ENCODE measurements at regions not wholly inside any gene's neighbourhood (a gene's known extent, or its start where the extent isn't known, plus 50 kb on each side); places are given as distances from the start of the nearest gene placed in this dataset.

GRCh38 chr4:54901202-54901601 lies 224.2 kb downstream of the KDR start:
- TF ChIP-seq CTCF (IDR thresholded peaks at IDR 0.05; ENCODE audit: low read length, missing control alignments): no peak
- no peak overlapping the region for H3K4me3 ChIP-seq (replicated peaks; ENCODE audit: low read depth, low read length)
- DNase-seq (ENCODE audit: low read depth): no peak

GRCh38 chr4:54898656-54899340 lies 226.6 kb downstream of the KDR start:
- no peak for TF ChIP-seq CTCF (IDR thresholded peaks at IDR 0.05; ENCODE audit: low read length, missing control alignments)
- DNase-seq (ENCODE audit: low read depth): no peak
- H3K4me3 ChIP-seq (replicated peaks; ENCODE audit: low read depth, low read length): no peak overlapping the region

DNA sequence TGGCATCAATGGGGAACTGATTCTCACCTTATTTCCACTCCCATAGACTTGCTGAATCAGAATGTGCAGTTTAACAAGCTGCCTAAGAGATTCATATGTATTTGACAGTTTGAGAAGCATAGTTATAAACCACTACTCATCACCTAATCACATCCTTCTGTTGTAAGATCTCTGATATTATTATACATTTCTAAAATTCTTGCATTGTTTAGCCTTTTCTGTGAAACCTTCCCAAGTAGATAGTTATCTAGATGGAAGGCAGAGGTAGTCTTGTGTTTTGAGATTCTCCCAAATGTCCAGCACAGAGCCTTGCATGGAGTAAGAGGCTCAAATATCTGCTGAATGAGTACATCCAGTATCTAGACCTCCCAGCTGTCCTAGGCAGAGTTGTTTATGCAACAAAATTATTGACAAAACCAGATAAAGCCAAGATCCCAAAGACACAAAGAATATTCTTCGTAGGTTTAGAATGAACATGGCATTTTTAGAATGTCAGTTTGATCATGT lies 227.3 kb downstream of the KDR start:
- DNase-seq (ENCODE audit: low read depth): no peak
- H3K4me3 ChIP-seq (replicated peaks; ENCODE audit: low read depth, low read length): no peak overlapping the region
- no peak for TF ChIP-seq CTCF (IDR thresholded peaks at IDR 0.05; ENCODE audit: low read length, missing control alignments)

GRCh38 chr4:54897590-54897989 lies 227.8 kb downstream of the KDR start:
- no peak overlapping the region for H3K4me3 ChIP-seq (replicated peaks; ENCODE audit: low read depth, low read length)
- no peak for TF ChIP-seq CTCF (IDR thresholded peaks at IDR 0.05; ENCODE audit: low read length, missing control alignments)
- peak; percentile 17 for DNase-seq (ENCODE audit: low read depth)

GRCh38 chr4:54882616-54883015 lies 224.9 kb downstream of the KIT start:
- DNase-seq (ENCODE audit: low read depth): peak; percentile 29
- no peak for TF ChIP-seq CTCF (IDR thresholded peaks at IDR 0.05; ENCODE audit: low read length, missing control alignments)
- H3K4me3 ChIP-seq (replicated peaks; ENCODE audit: low read depth, low read length): no peak overlapping the region

- H3K4me3 ChIP-seq (replicated peaks; ENCODE audit: low read depth, low read length): no peak overlapping the region
- no peak for TF ChIP-seq CTCF (IDR thresholded peaks at IDR 0.05; ENCODE audit: low read length, missing control alignments)
- peak; percentile 62 for DNase-seq (ENCODE audit: low read depth)
These were observed 221.8 kb downstream of the KIT start for GRCh38 chr4:54879576-54879975.

GRCh38 chr4:54877006-54877405 lies 219.2 kb downstream of the KIT start:
- no peak for DNase-seq (ENCODE audit: low read depth)

More at GRCh38 chr4:54877006-54877405, 219.2 kb downstream of the KIT start:
- H3K4me3 ChIP-seq (replicated peaks; ENCODE audit: low read depth, low read length): no peak overlapping the region
- no peak for TF ChIP-seq CTCF (IDR thresholded peaks at IDR 0.05; ENCODE audit: low read length, missing control alignments)
